GM12873 (cell line): ENCODE measurements at regions not wholly inside any gene's neighbourhood (a gene's known extent, or its start where the extent isn't known, plus 50 kb on each side); places are given as distances from the start of the nearest gene placed in this dataset.
A peak's percentile ranks its signal among the peaks of the same experiment; 100 is the strongest.

Source experiments
- CTCF ChIP-seq: IDR thresholded peaks from 2 replicates; pipeline ENCODE4 v1.5.1; 2012; ENCODE audit warnings: low read depth, mild to moderate bottlenecking, moderate library complexity, low read length, control low read depth; ENCODE audit not compliant: insufficient read depth; ENCODE audit errors: missing control alignments

- no peak for TF ChIP-seq CTCF
Observed at GRCh38 chr2:190136259-190136658, 73.7 kb upstream of the MSTN start.

- TF ChIP-seq CTCF, result no peak
Observed at GRCh38 chr2:190129421-190130199, 67.1 kb upstream of the MSTN start.

- TF ChIP-seq CTCF, result no peak
Observed at GRCh38 chr2:190127651-190128050, 65.1 kb upstream of the MSTN start.

- TF ChIP-seq CTCF, result no peak
Observed at GRCh38 chr2:190126798-190127197, 64.3 kb upstream of the MSTN start.

GRCh38 chr2:190123956-190124355 is 61.4 kb upstream of the MSTN start:
- TF ChIP-seq CTCF, result no peak

GRCh38 chr2:190121971-190122370 is 59.4 kb upstream of the MSTN start:
- peak; percentile 59 for TF ChIP-seq CTCF

GRCh38 chr2:190121305-190121704 is 58.8 kb upstream of the MSTN start:
- TF ChIP-seq CTCF, result no peak
